IPS DF 4.7 (cell line): ENCODE measurements at regions not wholly inside any gene's neighbourhood (a gene's known extent, or its start where the extent isn't known, plus 50 kb on each side); places are given as distances from the start of the nearest gene placed in this dataset.
"Not testable (repeated sequence)": the region's sequence is repeated elsewhere in the genome, so short reads cannot be mapped to it uniquely, and the experiment has no call there.

Experiments
- DNase-seq: peaks from one replicate; pipeline ENCODE4 v3.0.0-alpha.2; 2013; ENCODE audit warnings: low spot score; ENCODE audit errors: extremely low read depth

GRCh38 chr3:161690299-161690620 lies 193.7 kb downstream of the OTOL1 start:
- DNase-seq, result no peak

GRCh38 chr3:161691677-161692076 lies 195.1 kb downstream of the OTOL1 start:
- DNase-seq, result no peak

GRCh38 chr3:161694682-161695564 lies 198.3 kb downstream of the OTOL1 start:
- DNase-seq, result no peak

GRCh38 chr3:161695811-161696210 lies 199.2 kb downstream of the OTOL1 start:
- no peak for DNase-seq

- DNase-seq, result peak; percentile 11
Observed at GRCh38 chr3:161700998-161701397, 204.4 kb downstream of the OTOL1 start.

- not testable (repeated sequence) for DNase-seq
Observed at GRCh38 chr3:161707253-161707652, 210.6 kb downstream of the OTOL1 start.

GRCh38 chr3:161713731-161714130 lies 217.1 kb downstream of the OTOL1 start:
- no peak for DNase-seq

GRCh38 chr3:161731968-161732367 lies 235.4 kb downstream of the OTOL1 start:
- DNase-seq, result no peak

- no peak for DNase-seq
Observed at GRCh38 chr3:161737171-161737570, 240.6 kb downstream of the OTOL1 start.

GRCh38 chr3:161740421-161740820 lies 243.8 kb downstream of the OTOL1 start:
- no peak for DNase-seq

GRCh38 chr3:161744366-161744765 lies 247.8 kb downstream of the OTOL1 start:
- no peak for DNase-seq

- DNase-seq, result no peak
Observed at GRCh38 chr3:161745741-161746140, 249.1 kb downstream of the OTOL1 start.

GRCh38 chr3:161748049-161748448 lies 251.4 kb downstream of the OTOL1 start:
- DNase-seq, result no peak

- no peak for DNase-seq
Observed at GRCh38 chr3:161754420-161755053, 257.9 kb downstream of the OTOL1 start.

- no peak for DNase-seq
Observed at GRCh38 chr3:161759444-161759843, 262.8 kb downstream of the OTOL1 start.

- DNase-seq, result no peak
Observed at GRCh38 chr3:161766331-161766730, 269.7 kb downstream of the OTOL1 start.

- DNase-seq, result no peak
Observed at GRCh38 chr3:161770484-161771386, 274.1 kb downstream of the OTOL1 start.

- DNase-seq, result no peak
Observed at GRCh38 chr3:161781381-161781780, 284.8 kb downstream of the OTOL1 start.

GRCh38 chr3:161793194-161793930 lies 296.8 kb downstream of the OTOL1 start:
- DNase-seq, result no peak

GRCh38 chr3:161794551-161794950 lies 297.9 kb downstream of the OTOL1 start:
- no peak for DNase-seq

GRCh38 chr3:161796312-161796711 lies 299.7 kb downstream of the OTOL1 start:
- no peak for DNase-seq
